Small intestine (tissue), 7 donors: ENCODE measurements at regions not wholly inside any gene's neighbourhood (a gene's known extent, or its start where the extent isn't known, plus 50 kb on each side); places are given as distances from the start of the nearest gene placed in this dataset.
A peak's percentile ranks its signal among the peaks of the same experiment; 100 is the strongest.

Experiments used
- DNase-seq, 2 donors: peaks; one replicate each; pipeline versions ENCODE4 v3.0.0 to v3.0.0-alpha.2; 2013
- FAIRE-seq: peaks from 2 replicates; lab custom pipeline; 2012; peaks lifted over from hg19 to GRCh38; lab: Jason Lieb, UNC
- H3K27ac ChIP-seq, 3 donors: one replicate each; pipeline ENCODE4 v1.5.1; 2013; ENCODE audit warnings: low read length in 2 of 3, mild to moderate bottlenecking in 2 of 3, control low read depth in 1 of 3, inconsistent platforms in 1 of 3, low read depth in 1 of 3, moderate library complexity in 1 of 3
- H3K27me3 ChIP-seq, 3 donors: one replicate each; pipeline ENCODE4 v1.6.1; 2013; ENCODE audit warnings: low read length in 3 of 3, inconsistent platforms in 1 of 3; ENCODE audit not compliant: control insufficient read depth in 3 of 3, insufficient read depth in 3 of 3
- H3K36me3 ChIP-seq, 3 donors: one replicate each; pipeline ENCODE4 v1.6.1; 2013; ENCODE audit warnings: low read length in 3 of 3, inconsistent platforms in 1 of 3, low read depth in 1 of 3, mild to moderate bottlenecking in 1 of 3, moderate library complexity in 1 of 3; ENCODE audit not compliant: control insufficient read depth in 3 of 3, insufficient read depth in 2 of 3
- H3K4me1 ChIP-seq, 3 donors: one replicate each; pipeline ENCODE4 v1.6.1; 2013; ENCODE audit warnings: low read length in 2 of 3, inconsistent platforms in 1 of 3, low read depth in 1 of 3, mild to moderate bottlenecking in 1 of 3, moderate library complexity in 1 of 3; ENCODE audit not compliant: control insufficient read depth in 3 of 3, insufficient read depth in 2 of 3
- H3K4me3 ChIP-seq, 3 donors: one replicate each; pipeline ENCODE4 v1.5.1; 2013; ENCODE audit warnings: low read length in 3 of 3, control low read depth in 1 of 3, inconsistent platforms in 1 of 3, low read depth in 1 of 3, mild to moderate bottlenecking in 1 of 3, moderate library complexity in 1 of 3
- H3K9me3 ChIP-seq, 2 donors: one replicate each; pipeline ENCODE4 v1.6.1; 2013; ENCODE audit warnings: low read depth in 1 of 2, low read length in 1 of 2; ENCODE audit not compliant: control insufficient read depth in 2 of 2, insufficient read depth in 1 of 2
- WGBS, 3 donors: extraction: QIAGEN DNeasy Blood & Tissue Kit; methylation state at CpG; one replicate each; pipeline ENCODE4 v1.1.7; 2013; 5-methylcytosine and 5-hydroxymethylcytosine counted together
- donor health status: healthy with polysubstance abuse.
- donor health status: control.
- donor health status: control.
- donor health status: Bipolar disorder and iron deficiency.
- donor health status: healthy.

DNA sequence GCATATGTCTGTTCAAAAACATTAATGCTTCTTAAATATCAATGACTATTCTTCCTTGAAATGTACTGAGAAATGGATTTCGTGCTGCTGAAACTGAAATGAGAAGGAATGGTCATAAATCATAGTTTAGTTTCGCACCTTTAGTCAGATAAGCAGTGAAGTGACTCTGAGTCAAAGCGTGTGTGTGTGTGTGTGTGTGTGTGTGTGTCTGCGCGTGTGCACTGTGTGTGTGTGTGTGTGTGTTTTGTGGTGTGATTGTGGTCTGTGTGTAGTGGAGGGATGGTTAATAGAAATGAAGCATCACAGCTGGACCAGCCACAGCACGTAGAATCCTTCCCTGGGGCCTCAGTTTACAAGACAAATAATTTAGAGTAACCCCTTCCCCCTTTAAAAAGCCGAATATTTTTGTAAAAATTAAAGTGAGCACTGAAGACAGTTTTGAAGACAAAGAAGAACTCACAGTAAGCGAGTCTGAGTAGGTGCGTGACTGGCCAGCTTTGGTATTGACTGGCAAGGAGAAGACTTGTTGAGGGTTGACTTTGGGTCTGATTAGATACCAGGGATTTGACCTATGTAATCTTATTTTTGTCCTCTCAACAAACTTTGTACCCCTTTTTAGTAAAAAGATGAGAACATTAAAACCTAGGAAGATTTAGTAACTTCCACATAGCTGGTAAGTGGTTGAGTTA is 202.0 kb upstream of the IL12A start:
- no peak overlapping the region for H3K4me3 ChIP-seq
- DNase-seq (peak; percentile 37 to 62), FAIRE-seq (no peak)
- H3K27ac ChIP-seq: peak overlapping the region in 1 of 3 donors; percentile 21
- no peaks in the 10 kb centered on the region for H3K36me3 ChIP-seq
- H3K27me3 ChIP-seq: peaks cover 0 to 2% (median 0%) of the 10 kb centered on the region in 3 donors
- 40 to 65% (median 54%) methylated on average over 9 of the region's 9 CpGs for WGBS, 3 donors
- peaks cover 7 to 57% (median 9%) of the 10 kb centered on the region in 3 donors for H3K4me1 ChIP-seq
- no peaks in the 10 kb centered on the region for H3K9me3 ChIP-seq

- Histone ChIP-seq H3K4me3 (no peak overlapping the region), H3K27ac (peak overlapping the region in 2 of 3 donors; percentile 12 to 21), H3K9me3 (no peaks in the 10 kb centered on the region), H3K36me3 (no peaks in the 10 kb centered on the region), H3K27me3 (peaks cover 0 to 2% (median 0%) of the 10 kb centered on the region in 3 donors), H3K4me1 (peaks cover 7 to 57% (median 9%) of the 10 kb centered on the region in 3 donors)
- no peak for FAIRE-seq
- peak; percentile 34 to 52 for DNase-seq
- 18 to 49% (median 29%) methylated on average over 4 of the region's 4 CpGs for WGBS, 3 donors
Measured at GRCh38 chr3:159787178-159787574, 201.5 kb upstream of the IL12A start.

DNA sequence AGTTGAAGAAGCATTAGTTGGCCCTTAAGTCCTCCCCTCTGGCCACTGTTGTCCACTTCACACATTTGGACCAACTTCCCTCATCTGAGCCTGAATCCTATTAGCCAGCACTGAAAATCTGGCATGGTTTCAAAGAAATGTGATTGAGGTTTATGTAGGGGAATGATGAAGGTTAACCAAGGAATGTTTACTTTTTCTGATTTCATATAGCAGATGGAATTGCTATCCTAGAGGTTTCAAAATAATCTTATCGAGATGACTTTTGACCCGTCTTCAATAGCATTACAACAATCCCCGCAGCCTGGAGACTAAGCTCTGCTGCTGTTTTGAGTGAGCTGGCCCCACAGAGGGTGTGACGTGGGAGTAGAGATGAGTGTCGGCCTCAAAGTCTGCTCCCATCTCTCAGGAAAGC is 200.8 kb upstream of the IL12A start:
- peaks cover 0 to 2% (median 0%) of the 10 kb centered on the region in 3 donors for H3K27me3 ChIP-seq
- WGBS, 3 donors: 11 to 40% (median 34%) methylated on average over 5 of the region's 5 CpGs
- H3K9me3 ChIP-seq: no peaks in the 10 kb centered on the region
- H3K27ac ChIP-seq: peak overlapping the region in 2 of 3 donors; percentile 3 to 34
- peak; percentile 42 to 72 for DNase-seq
- H3K36me3 ChIP-seq: no peaks in the 10 kb centered on the region
- no peak overlapping the region for H3K4me3 ChIP-seq
- FAIRE-seq: no peak
- H3K4me1 ChIP-seq: peaks cover 7 to 57% (median 9%) of the 10 kb centered on the region in 3 donors

DNA sequence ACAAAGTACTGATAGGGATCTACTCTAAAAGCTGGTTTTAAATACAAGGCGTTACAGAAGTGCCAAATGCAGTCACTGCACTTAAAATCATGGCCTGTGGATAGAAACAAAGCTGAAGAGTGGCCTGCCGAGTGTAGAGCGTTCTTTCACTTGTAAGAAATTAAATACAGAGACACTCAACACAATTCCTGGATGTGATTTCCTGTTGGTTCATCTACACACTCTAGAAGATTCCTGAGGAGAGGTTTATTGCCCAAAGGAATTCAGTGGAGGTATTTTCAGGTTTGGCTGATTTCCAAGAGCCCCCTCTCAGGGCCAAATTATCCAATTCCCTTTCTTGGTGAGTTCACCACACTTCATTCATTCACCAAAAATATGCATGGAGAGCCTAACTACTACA is 200.3 kb upstream of the IL12A start:
- 50 to 58% (median 56%) methylated on average over 3 of the region's 3 CpGs for WGBS, 3 donors
- FAIRE-seq (no peak), DNase-seq (peak in 1 of 2 donors; percentile 24)
- peaks cover 0 to 2% (median 0%) of the 10 kb centered on the region in 3 donors for H3K27me3 ChIP-seq
- H3K27ac ChIP-seq: peak overlapping the region in 2 of 3 donors; percentile 34 to 45
- no peak overlapping the region for H3K4me3 ChIP-seq
- peaks cover 7 to 57% (median 9%) of the 10 kb centered on the region in 3 donors for H3K4me1 ChIP-seq
- no peaks in the 10 kb centered on the region for H3K9me3 ChIP-seq
- H3K36me3 ChIP-seq: no peaks in the 10 kb centered on the region

- Histone ChIP-seq H3K27me3 (no peaks in the 10 kb centered on the region), H3K9me3 (no peaks in the 10 kb centered on the region), H3K4me1 (peaks cover 7 to 57% (median 9%) of the 10 kb centered on the region in 3 donors), H3K36me3 (no peaks in the 10 kb centered on the region), H3K4me3 (no peak overlapping the region), H3K27ac (peak overlapping the region in 1 of 3 donors; percentile 27)
- no peak for FAIRE-seq
- DNase-seq: peak in 1 of 2 donors; percentile 47
- 54 to 70% (median 55%) methylated on average over 4 of the region's 4 CpGs for WGBS, 3 donors
Measured at GRCh38 chr3:159789017-159789416, 199.6 kb upstream of the IL12A start.

DNA sequence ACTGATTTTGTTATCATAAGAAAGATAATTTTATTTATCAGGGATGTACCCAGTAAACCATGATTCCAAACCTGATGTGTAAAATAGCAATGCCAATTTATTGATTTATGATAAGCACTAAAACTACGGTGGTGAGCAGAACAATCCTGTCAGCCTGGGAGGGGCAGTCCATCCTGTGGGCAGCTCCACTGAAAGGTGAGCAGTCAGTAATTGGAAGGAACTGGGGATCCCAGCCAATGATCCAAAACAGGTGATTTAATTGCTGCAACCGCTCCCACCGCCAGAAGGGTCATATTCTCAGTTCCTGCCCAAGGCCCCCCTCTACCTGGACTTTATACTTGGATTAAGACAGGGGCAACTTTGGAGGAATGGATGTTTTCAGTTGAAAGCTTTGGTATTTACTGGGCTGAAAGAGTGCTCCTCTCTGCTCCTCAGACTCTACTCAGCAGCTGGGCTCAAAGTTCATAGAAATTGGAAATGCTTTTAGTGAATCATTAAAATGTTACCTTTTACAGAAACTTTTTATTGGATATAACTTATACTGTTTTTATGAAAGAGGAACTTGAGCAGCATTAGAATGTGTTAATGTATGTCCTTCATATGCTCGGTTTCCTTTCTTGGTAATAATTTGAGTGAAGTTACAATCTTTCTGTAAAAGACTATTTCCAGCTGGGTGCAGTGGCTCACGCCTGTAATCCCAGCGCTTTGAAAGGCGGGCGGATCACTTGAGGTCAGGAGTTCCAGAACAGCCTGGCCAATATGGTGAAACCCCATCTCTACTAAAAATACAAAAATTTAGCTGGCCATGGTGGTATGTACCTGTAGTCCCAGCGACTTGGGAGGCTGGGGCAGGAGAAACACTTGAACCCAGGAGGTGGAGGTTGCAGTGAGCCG is 198.6 kb upstream of the IL12A start:
- DNase-seq (peak; percentile 34 to 67), FAIRE-seq (no peak)
- peak overlapping the region in 1 of 3 donors; percentile 60 for H3K27ac ChIP-seq
- no peaks in the 10 kb centered on the region for H3K9me3 ChIP-seq
- peaks cover 7 to 57% (median 9%) of the 10 kb centered on the region in 3 donors for H3K4me1 ChIP-seq
- WGBS, 3 donors: 29 to 64% (median 47%) methylated on average over 10 of the region's 10 CpGs
- no peaks in the 10 kb centered on the region for H3K27me3 ChIP-seq
- H3K36me3 ChIP-seq: no peaks in the 10 kb centered on the region
- no peak overlapping the region for H3K4me3 ChIP-seq

DNA sequence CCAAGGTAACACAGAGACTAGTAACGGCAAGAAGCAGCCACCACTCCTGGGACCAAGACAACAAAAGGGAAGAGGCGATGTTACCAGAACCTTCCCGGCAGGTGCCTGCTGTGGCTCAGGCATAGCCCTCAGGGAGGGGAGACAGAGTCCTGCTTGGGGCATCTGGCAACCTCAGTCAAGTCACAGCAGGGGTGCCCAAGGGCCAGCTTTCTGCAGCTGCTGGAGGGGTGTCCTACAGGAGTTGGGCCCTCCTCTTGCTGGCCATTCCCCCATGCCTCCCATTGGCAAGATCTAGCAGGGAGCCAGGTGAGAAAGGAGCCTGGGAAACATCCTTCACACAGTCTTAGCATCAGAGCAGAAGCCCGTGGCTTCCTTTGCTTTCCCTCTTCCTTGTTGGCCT is 197.3 kb upstream of the IL12A start:
- H3K36me3 ChIP-seq: no peaks in the 10 kb centered on the region

DNA sequence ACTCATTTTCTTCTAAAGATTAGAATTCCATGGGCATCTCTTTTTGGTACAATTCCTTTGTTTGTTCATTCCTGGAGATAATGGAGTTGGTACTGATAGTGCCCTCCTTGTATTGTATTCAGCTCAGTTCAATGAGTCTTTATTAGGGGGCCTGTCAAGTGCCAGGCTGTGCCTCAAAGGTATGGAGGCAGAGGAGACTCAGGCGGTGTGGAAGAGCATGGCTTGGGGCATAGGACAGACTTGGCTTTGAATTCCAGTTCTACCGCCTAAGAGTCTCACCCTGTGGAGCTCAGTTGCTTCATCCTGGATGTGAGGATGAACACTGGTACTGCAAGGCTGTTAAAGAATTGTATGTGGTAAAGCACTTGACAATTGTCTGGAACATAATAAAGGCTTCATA is 196.6 kb upstream of the IL12A start:
- H3K36me3 ChIP-seq: no peaks in the 10 kb centered on the region
- no peaks in the 10 kb centered on the region for H3K27me3 ChIP-seq
- WGBS, 3 donors: 72 to 86% (median 85%) methylated on average over 2 of the region's 2 CpGs
- no peak overlapping the region for H3K27ac ChIP-seq
- no peaks in the 10 kb centered on the region for H3K9me3 ChIP-seq
- peaks cover 6 to 42% (median 7%) of the 10 kb centered on the region in 3 donors for H3K4me1 ChIP-seq
- FAIRE-seq: no peak
- DNase-seq: no peak
- H3K4me3 ChIP-seq: no peak overlapping the region

More for the DNA sequence above, 197.3 kb upstream of the IL12A start:
- H3K4me1 ChIP-seq: peaks cover 7 to 49% (median 9%) of the 10 kb centered on the region in 3 donors
- H3K27ac ChIP-seq: no peak overlapping the region
- H3K27me3 ChIP-seq: no peaks in the 10 kb centered on the region
- no peaks in the 10 kb centered on the region for H3K9me3 ChIP-seq
- FAIRE-seq: no peak
- peak in 1 of 2 donors; percentile 14 for DNase-seq
- WGBS, 3 donors: 61 to 70% (median 70%) methylated on average over 4 of the region's 4 CpGs
- no peak overlapping the region for H3K4me3 ChIP-seq
